GM13977 (cell line): ENCODE measurements at regions not wholly inside any gene's neighbourhood (a gene's known extent, or its start where the extent isn't known, plus 50 kb on each side); places are given as distances from the start of the nearest gene placed in this dataset.

ENCODE experiments used
- DNase-seq: peaks from one replicate; pipeline ENCODE4 v3.0.0; 2012; ENCODE audit warnings: low spot score
- CTCF ChIP-seq: IDR thresholded peaks from 2 replicates; pipeline ENCODE4 v1.5.1; 2012; ENCODE audit warnings: mild to moderate bottlenecking, control low read depth; ENCODE audit not compliant: insufficient read depth; ENCODE audit errors: extremely low read depth, missing control alignments
- in situ Hi-C: fragments of 300-500 bp; cut with MboI; formaldehyde crosslinking; loops from one replicate; pipeline ENCODE4 v1.12.0; 2022; ENCODE audit warnings: low sequenced_read_pairs, low pct_unique_long_range_greater_than_20kb, mixed read lengths, inconsistent platforms; ENCODE audit not compliant: unreplicated experiment

- in situ Hi-C loops = no loop called here
- DNase-seq = no peak
- TF ChIP-seq CTCF = no peak
Measured at GRCh38 chrX:74171465-74171864, 132.5 kb upstream of the ZCCHC13 start.

GRCh38 chrX:74162199-74162598 is 141.8 kb upstream of the ZCCHC13 start:
- DNase-seq = no peak
- no peak for TF ChIP-seq CTCF
- in situ Hi-C loops = no loop called here

GRCh38 chrX:74160816-74161215 is 143.2 kb upstream of the ZCCHC13 start:
- in situ Hi-C loops = no loop called here
- no peak for TF ChIP-seq CTCF
- DNase-seq = no peak

GRCh38 chrX:74160358-74160757 is 143.6 kb upstream of the ZCCHC13 start:
- in situ Hi-C loops = no loop called here
- no peak for DNase-seq
- no peak for TF ChIP-seq CTCF

- DNase-seq = no peak
- no peak for TF ChIP-seq CTCF
- in situ Hi-C loops = loop anchor here (25.0 kb wide), 1 partner anchor 285 kb away; the partner anchor contains the start of gene XIST
Measured at GRCh38 chrX:74147439-74147838, 156.5 kb upstream of the ZCCHC13 start.

- TF ChIP-seq CTCF = no peak
- in situ Hi-C loops = loop anchor here (25.0 kb wide), 1 partner anchor 277 kb away; the partner anchor contains the start of gene XIST
- DNase-seq = no peak
Measured at GRCh38 chrX:74138943-74139342, 165.0 kb upstream of the ZCCHC13 start.

- peak; percentile 71 for TF ChIP-seq CTCF
- peak; percentile 60 for DNase-seq
- in situ Hi-C loops = loop anchor here (25.0 kb wide), 1 partner anchor 271 kb away; the partner anchor contains the start of gene XIST
Measured at GRCh38 chrX:74133156-74133796, 170.7 kb upstream of the ZCCHC13 start.
